GM18858 (cell line): ENCODE measurements at regions not wholly inside any gene's neighbourhood (a gene's known extent, or its start where the extent isn't known, plus 50 kb on each side); places are given as distances from the start of the nearest gene placed in this dataset.

Experiments
- ATAC-seq: cut with Tn5 transposase; IDR thresholded peaks from one replicate; pipeline ENCODE4 v1.9.1; 2021; ENCODE audit not compliant: unreplicated experiment

GRCh38 chr5:29897916-29898315 is 1295.6 kb upstream of the CDH6 start:
- no peak for ATAC-seq

GRCh38 chr5:29896646-29897045 is 1296.8 kb upstream of the CDH6 start:
- no peak for ATAC-seq

- ATAC-seq: no peak
These were observed 1298.8 kb upstream of the CDH6 start for GRCh38 chr5:29894668-29895067.

- ATAC-seq: no peak
These were observed 1304.4 kb upstream of the CDH6 start for GRCh38 chr5:29889051-29889450.

GRCh38 chr5:29885595-29885994 is 1307.9 kb upstream of the CDH6 start:
- no peak for ATAC-seq

- no peak for ATAC-seq
These were observed 1311.5 kb upstream of the CDH6 start for GRCh38 chr5:29882036-29882435.

GRCh38 chr5:29879401-29879800 is 1314.1 kb upstream of the CDH6 start:
- ATAC-seq: no peak

- no peak for ATAC-seq
These were observed 1314.9 kb upstream of the CDH6 start for GRCh38 chr5:29878599-29878998.

- ATAC-seq: no peak
These were observed 1326.3 kb upstream of the CDH6 start for GRCh38 chr5:29867155-29867554.

- no peak for ATAC-seq
These were observed 1339.7 kb upstream of the CDH6 start for GRCh38 chr5:29853711-29854220.

GRCh38 chr5:29852329-29852728 is 1341.2 kb upstream of the CDH6 start:
- no peak for ATAC-seq

GRCh38 chr5:29845206-29845605 is 1348.3 kb upstream of the CDH6 start:
- no peak for ATAC-seq

GRCh38 chr5:29833394-29833793 is 1360.1 kb upstream of the CDH6 start:
- no peak for ATAC-seq

GRCh38 chr5:29822521-29822920 is 1371.0 kb upstream of the CDH6 start:
- no peak for ATAC-seq

- no peak for ATAC-seq
These were observed 1381.4 kb upstream of the CDH6 start for GRCh38 chr5:29811914-29812679.

GRCh38 chr5:29805804-29806203 is 1387.7 kb upstream of the CDH6 start:
- ATAC-seq: no peak

GRCh38 chr5:29800752-29801151 is 1392.7 kb upstream of the CDH6 start:
- no peak for ATAC-seq

- no peak for ATAC-seq
These were observed 1397.5 kb upstream of the CDH6 start for GRCh38 chr5:29796013-29796412.

GRCh38 chr5:29795096-29795652 is 1398.3 kb upstream of the CDH6 start:
- ATAC-seq: no peak

- no peak for ATAC-seq
These were observed 1399.2 kb upstream of the CDH6 start for GRCh38 chr5:29794141-29794787.

GRCh38 chr5:29790281-29790680 is 1403.2 kb upstream of the CDH6 start:
- ATAC-seq: no peak

- no peak for ATAC-seq
These were observed 1413.1 kb upstream of the CDH6 start for GRCh38 chr5:29780401-29780800.
